Activated T-cell treated with anti-CD3 and anti-CD28 coated beads, Interleukin-2, amount 50 U/mL, for 72 hours (primary cell): ENCODE measurements at regions not wholly inside any gene's neighbourhood (a gene's known extent, or its start where the extent isn't known, plus 50 kb on each side); places are given as distances from the start of the nearest gene placed in this dataset.

ENCODE experiments used
- ATAC-seq, 2 donors: fragments of 150-1000 bp; cut with Tn5 transposase; replicated peaks in 1 of 2; 2 replicates each; pipeline ENCODE4 v1.10.0; 2021; ENCODE audit warnings: moderate library complexity in 2 of 2, mild to moderate bottlenecking in 1 of 2
- DNase-seq, 2 donors: peaks; one replicate each; pipeline ENCODE4 v3.0.0; 2021 to 2022; ENCODE audit warnings: mixed read lengths in 1 of 2
- H3K27ac Mint-ChIP-seq: one replicate; pipeline ENCODE4 v1.8.0; 2022; ENCODE audit warnings: mild to moderate bottlenecking, moderate library complexity, mixed read lengths
- H3K27me3 Mint-ChIP-seq: one replicate; pipeline ENCODE4 v1.8.0; 2022; ENCODE audit warnings: low read depth, mixed read lengths
- H3K36me3 Mint-ChIP-seq, 2 donors: one replicate each; pipeline ENCODE4 v1.8.0; 2022; ENCODE audit warnings: mixed read lengths in 2 of 2, mild to moderate bottlenecking in 1 of 2; ENCODE audit not compliant: insufficient read depth in 2 of 2
- H3K4me1 Mint-ChIP-seq: one replicate; pipeline ENCODE4 v1.8.0; 2022; ENCODE audit warnings: low read depth, mixed read lengths
- H3K4me3 Mint-ChIP-seq, 2 donors: one replicate each; pipeline ENCODE4 v1.8.0; 2022; ENCODE audit warnings: mild to moderate bottlenecking in 2 of 2, mixed read lengths in 2 of 2, moderate library complexity in 2 of 2
- H3K9me3 Mint-ChIP-seq, 2 donors: one replicate each; pipeline ENCODE4 v1.8.0; 2022; ENCODE audit warnings: mixed read lengths in 2 of 2

- peaks cover 3 to 6% of the 10 kb centered on the region in 2 donors for H3K9me3 Mint-ChIP-seq
- no peak overlapping the region for H3K4me3 Mint-ChIP-seq
- H3K4me1 Mint-ChIP-seq: no peaks in the 10 kb centered on the region
- ATAC-seq (no peak), DNase-seq (no peak)
- no peak overlapping the region for H3K27ac Mint-ChIP-seq
- H3K36me3 Mint-ChIP-seq: no peaks in the 10 kb centered on the region
- no peaks in the 10 kb centered on the region for H3K27me3 Mint-ChIP-seq
These were observed 2707.5 kb downstream of the PCDH7 start for GRCh38 chr4:33427676-33428075.

- DNase-seq: no peak
- Mint-ChIP-seq H3K4me3 (no peak overlapping the region), H3K27me3 (no peaks in the 10 kb centered on the region), H3K9me3 (peaks cover 3 to 6% of the 10 kb centered on the region in 2 donors), H3K4me1 (no peaks in the 10 kb centered on the region), H3K36me3 (no peaks in the 10 kb centered on the region), H3K27ac (no peak overlapping the region)
- ATAC-seq: no peak
These were observed 2709.8 kb downstream of the PCDH7 start for GRCh38 chr4:33429971-33430370.

GRCh38 chr4:33437406-33437805, 2717.2 kb downstream of the PCDH7 start:
- Mint-ChIP-seq H3K27me3 (no peaks in the 10 kb centered on the region), H3K36me3 (no peaks in the 10 kb centered on the region), H3K9me3 (peaks cover 0 to 1% of the 10 kb centered on the region in 2 donors), H3K4me1 (no peaks in the 10 kb centered on the region), H3K27ac (no peak overlapping the region), H3K4me3 (no peak overlapping the region)
- no peak for DNase-seq
- ATAC-seq: no peak

GRCh38 chr4:33446953-33447352, 2726.8 kb downstream of the PCDH7 start:
- Mint-ChIP-seq H3K4me1 (no peaks in the 10 kb centered on the region), H3K27ac (no peak overlapping the region), H3K36me3 (no peaks in the 10 kb centered on the region), H3K4me3 (no peak overlapping the region), H3K9me3 (peaks cover 2 to 3% of the 10 kb centered on the region in 2 donors), H3K27me3 (no peaks in the 10 kb centered on the region)
- no peak for DNase-seq
- ATAC-seq: no peak

- H3K36me3 Mint-ChIP-seq: no peaks in the 10 kb centered on the region
- peaks cover 2 to 3% of the 10 kb centered on the region in 2 donors for H3K9me3 Mint-ChIP-seq
- H3K4me1 Mint-ChIP-seq: no peaks in the 10 kb centered on the region
- no peak for DNase-seq
- H3K27ac Mint-ChIP-seq: no peak overlapping the region
- no peak overlapping the region for H3K4me3 Mint-ChIP-seq
- H3K27me3 Mint-ChIP-seq: no peaks in the 10 kb centered on the region
- no peak for ATAC-seq
These were observed 2728.8 kb downstream of the PCDH7 start for GRCh38 chr4:33448948-33449347.

GRCh38 chr4:33453436-33453835, 2733.3 kb downstream of the PCDH7 start:
- Mint-ChIP-seq H3K27me3 (no peaks in the 10 kb centered on the region), H3K9me3 (peaks cover 3 to 5% of the 10 kb centered on the region in 2 donors), H3K4me1 (no peaks in the 10 kb centered on the region), H3K4me3 (no peak overlapping the region), H3K27ac (no peak overlapping the region), H3K36me3 (peaks cover 0 to 1% of the 10 kb centered on the region in 2 donors)
- no peak for ATAC-seq
- DNase-seq: no peak

GRCh38 chr4:33453916-33454315, 2733.7 kb downstream of the PCDH7 start:
- H3K27me3 Mint-ChIP-seq: no peaks in the 10 kb centered on the region
- DNase-seq (no peak), ATAC-seq (no peak)
- peaks cover 5% of the 10 kb centered on the region in 2 donors for H3K9me3 Mint-ChIP-seq
- no peak overlapping the region for H3K27ac Mint-ChIP-seq
- H3K4me1 Mint-ChIP-seq: no peaks in the 10 kb centered on the region
- peaks cover 0 to 1% of the 10 kb centered on the region in 2 donors for H3K36me3 Mint-ChIP-seq
- H3K4me3 Mint-ChIP-seq: no peak overlapping the region

- H3K4me3 Mint-ChIP-seq: no peak overlapping the region
- H3K4me1 Mint-ChIP-seq: no peaks in the 10 kb centered on the region
- DNase-seq (no peak), ATAC-seq (no peak)
- peaks cover 0 to 2% of the 10 kb centered on the region in 2 donors for H3K36me3 Mint-ChIP-seq
- H3K27ac Mint-ChIP-seq: no peak overlapping the region
- no peaks in the 10 kb centered on the region for H3K27me3 Mint-ChIP-seq
- H3K9me3 Mint-ChIP-seq: peaks cover 0 to 4% of the 10 kb centered on the region in 2 donors
These were observed 2745.4 kb downstream of the PCDH7 start for GRCh38 chr4:33465565-33465964.

- peaks cover 0 to 2% of the 10 kb centered on the region in 2 donors for H3K36me3 Mint-ChIP-seq
- H3K4me3 Mint-ChIP-seq: no peak overlapping the region
- DNase-seq: no peak
- ATAC-seq: no peak
- H3K27me3 Mint-ChIP-seq: no peaks in the 10 kb centered on the region
- no peaks in the 10 kb centered on the region for H3K4me1 Mint-ChIP-seq
- no peak overlapping the region for H3K27ac Mint-ChIP-seq
- peaks cover 0 to 4% of the 10 kb centered on the region in 2 donors for H3K9me3 Mint-ChIP-seq
These were observed 2747.1 kb downstream of the PCDH7 start for GRCh38 chr4:33467291-33467690.

- ATAC-seq (no peak), DNase-seq (no peak)
- no peaks in the 10 kb centered on the region for H3K36me3 Mint-ChIP-seq
- H3K27ac Mint-ChIP-seq: no peak overlapping the region
- no peaks in the 10 kb centered on the region for H3K4me1 Mint-ChIP-seq
- peaks cover 3 to 5% of the 10 kb centered on the region in 2 donors for H3K9me3 Mint-ChIP-seq
- H3K27me3 Mint-ChIP-seq: no peaks in the 10 kb centered on the region
- H3K4me3 Mint-ChIP-seq: no peak overlapping the region
These were observed 2750.6 kb downstream of the PCDH7 start for GRCh38 chr4:33470805-33471204.

GRCh38 chr4:33477715-33478114, 2757.5 kb downstream of the PCDH7 start:
- H3K9me3 Mint-ChIP-seq: peaks cover 7 to 10% of the 10 kb centered on the region in 2 donors
- no peak overlapping the region for H3K27ac Mint-ChIP-seq
- H3K36me3 Mint-ChIP-seq: no peaks in the 10 kb centered on the region
- H3K4me1 Mint-ChIP-seq: no peaks in the 10 kb centered on the region
- no peak overlapping the region for H3K4me3 Mint-ChIP-seq
- ATAC-seq (no peak), DNase-seq (no peak)
- H3K27me3 Mint-ChIP-seq: no peaks in the 10 kb centered on the region

- Mint-ChIP-seq H3K4me3 (no peak overlapping the region), H3K27ac (no peak overlapping the region), H3K36me3 (no peaks in the 10 kb centered on the region), H3K4me1 (no peaks in the 10 kb centered on the region), H3K27me3 (no peaks in the 10 kb centered on the region), H3K9me3 (peaks cover 8% of the 10 kb centered on the region in 2 donors)
- ATAC-seq (no peak), DNase-seq (no peak)
These were observed 2761.5 kb downstream of the ARAP2 start for GRCh38 chr4:33482773-33483172.

- H3K9me3 Mint-ChIP-seq: peaks cover 6 to 7% of the 10 kb centered on the region in 2 donors
- no peaks in the 10 kb centered on the region for H3K36me3 Mint-ChIP-seq
- H3K4me1 Mint-ChIP-seq: no peaks in the 10 kb centered on the region
- no peak overlapping the region for H3K27ac Mint-ChIP-seq
- DNase-seq (no peak), ATAC-seq (no peak)
- no peaks in the 10 kb centered on the region for H3K27me3 Mint-ChIP-seq
- H3K4me3 Mint-ChIP-seq: no peak overlapping the region
These were observed 2759.2 kb downstream of the ARAP2 start for GRCh38 chr4:33485111-33485510.

GRCh38 chr4:33493231-33493630, 2751.1 kb downstream of the ARAP2 start:
- no peaks in the 10 kb centered on the region for H3K27me3 Mint-ChIP-seq
- H3K27ac Mint-ChIP-seq: no peak overlapping the region
- no peaks in the 10 kb centered on the region for H3K4me1 Mint-ChIP-seq
- no peaks in the 10 kb centered on the region for H3K36me3 Mint-ChIP-seq
- no peak overlapping the region for H3K4me3 Mint-ChIP-seq
- DNase-seq: no peak
- no peaks in the 10 kb centered on the region for H3K9me3 Mint-ChIP-seq
- no peak for ATAC-seq
